Mesothelial cell of epicardium (in vitro differentiated cells): ENCODE measurements at regions not wholly inside any gene's neighbourhood (a gene's known extent, or its start where the extent isn't known, plus 50 kb on each side); places are given as distances from the start of the nearest gene placed in this dataset.
A peak's percentile ranks its signal among the peaks of the same experiment; 100 is the strongest.
"Not testable (repeated sequence)": the region's sequence is repeated elsewhere in the genome, so short reads cannot be mapped to it uniquely, and the experiment has no call there.

Experiments used
- DNase-seq, 2 experiments: peaks; one replicate each; pipeline ENCODE4 v3.0.0; 2021; ENCODE audit warnings: low spot score in 2 of 2; ENCODE audit not compliant: unreplicated experiment in 2 of 2
- H3K27ac Mint-ChIP-seq: 2 replicates; pipeline ENCODE4 v1.8.0; 2021; ENCODE audit warnings: mixed read lengths
- H3K27me3 Mint-ChIP-seq: 2 replicates; pipeline ENCODE4 v1.8.0; 2021; ENCODE audit warnings: low read depth, mixed read lengths
- H3K36me3 Mint-ChIP-seq: 2 replicates; pipeline ENCODE4 v1.8.0; 2021; ENCODE audit warnings: mixed read lengths
- H3K4me1 Mint-ChIP-seq: 2 replicates; pipeline ENCODE4 v1.8.0; 2021; ENCODE audit warnings: mixed read lengths
- H3K4me3 Mint-ChIP-seq: 2 replicates; pipeline ENCODE4 v1.8.0; 2021; ENCODE audit warnings: mild to moderate bottlenecking, moderate library complexity, mixed read lengths
- H3K9me3 Mint-ChIP-seq: 2 replicates; pipeline ENCODE4 v1.8.0; 2021; ENCODE audit warnings: mixed read lengths
- TF ChIP-seq, protein P1 (sequence below): fragments of 200-600 bp; sonication (generic); IDR thresholded peaks from one replicate; pipeline ENCODE4 v1.5.0; 2021; ENCODE audit warnings: antibody characterized with exemption; ENCODE audit not compliant: unreplicated experiment

DNA sequence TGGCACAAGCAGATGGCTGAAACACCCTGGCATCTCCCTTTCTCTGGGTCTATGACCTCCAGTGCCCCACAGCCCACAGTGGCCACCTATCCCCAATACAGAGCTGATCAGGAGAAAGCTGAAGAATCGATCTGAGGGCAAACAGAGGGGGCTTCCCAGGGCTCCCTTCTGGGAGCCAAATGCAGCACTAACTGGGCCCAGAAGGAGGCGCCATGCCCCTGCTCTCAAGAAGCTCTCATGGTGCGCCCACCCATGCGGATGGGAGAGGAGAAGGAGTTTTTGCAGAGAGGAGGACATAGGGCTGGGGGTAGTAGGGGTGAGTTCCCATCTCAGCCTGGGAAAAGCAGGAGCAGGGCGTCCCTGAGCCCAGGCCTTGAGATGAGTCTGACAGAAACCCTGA lies 787.3 kb upstream of the RAB6C start:
- peaks cover 54% of the 10 kb centered on the region for H3K4me1 Mint-ChIP-seq
- peak overlapping the region; percentile 87 for H3K27ac Mint-ChIP-seq
- no peaks in the 10 kb centered on the region for H3K9me3 Mint-ChIP-seq
- no peak overlapping the region for H3K4me3 Mint-ChIP-seq
- H3K36me3 Mint-ChIP-seq = no peaks in the 10 kb centered on the region
- TF ChIP-seq, protein P1, sequence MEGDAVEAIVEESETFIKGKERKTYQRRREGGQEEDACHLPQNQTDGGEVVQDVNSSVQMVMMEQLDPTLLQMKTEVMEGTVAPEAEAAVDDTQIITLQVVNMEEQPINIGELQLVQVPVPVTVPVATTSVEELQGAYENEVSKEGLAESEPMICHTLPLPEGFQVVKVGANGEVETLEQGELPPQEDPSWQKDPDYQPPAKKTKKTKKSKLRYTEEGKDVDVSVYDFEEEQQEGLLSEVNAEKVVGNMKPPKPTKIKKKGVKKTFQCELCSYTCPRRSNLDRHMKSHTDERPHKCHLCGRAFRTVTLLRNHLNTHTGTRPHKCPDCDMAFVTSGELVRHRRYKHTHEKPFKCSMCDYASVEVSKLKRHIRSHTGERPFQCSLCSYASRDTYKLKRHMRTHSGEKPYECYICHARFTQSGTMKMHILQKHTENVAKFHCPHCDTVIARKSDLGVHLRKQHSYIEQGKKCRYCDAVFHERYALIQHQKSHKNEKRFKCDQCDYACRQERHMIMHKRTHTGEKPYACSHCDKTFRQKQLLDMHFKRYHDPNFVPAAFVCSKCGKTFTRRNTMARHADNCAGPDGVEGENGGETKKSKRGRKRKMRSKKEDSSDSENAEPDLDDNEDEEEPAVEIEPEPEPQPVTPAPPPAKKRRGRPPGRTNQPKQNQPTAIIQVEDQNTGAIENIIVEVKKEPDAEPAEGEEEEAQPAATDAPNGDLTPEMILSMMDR = no peak
- H3K27me3 Mint-ChIP-seq = no peaks in the 10 kb centered on the region
- DNase-seq = no peak

DNA sequence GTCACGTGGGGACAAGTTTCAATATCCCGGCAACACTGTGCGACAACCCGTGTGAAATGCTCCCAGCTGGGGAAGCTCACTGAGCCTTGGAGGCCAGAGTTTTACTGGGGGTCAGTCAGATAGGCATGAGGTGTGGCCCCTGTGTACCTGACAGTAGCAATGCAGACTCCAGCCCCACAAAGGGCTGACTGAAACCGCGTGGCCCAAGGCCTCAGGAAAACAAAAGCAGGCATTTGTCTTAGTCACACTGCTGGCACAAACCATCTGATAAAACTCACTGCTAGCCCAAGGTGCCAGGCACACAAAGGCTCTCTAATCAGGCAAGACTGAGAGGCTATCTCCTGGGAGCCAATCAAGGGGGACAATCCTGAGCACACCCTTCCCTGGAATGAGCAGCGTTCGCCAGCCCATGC lies 786.6 kb upstream of the RAB6C start:
- peaks cover 49% of the 10 kb centered on the region for H3K4me1 Mint-ChIP-seq
- TF ChIP-seq, protein P1 = no peak
- no peak for DNase-seq
- peak overlapping the region; percentile 31 for H3K27ac Mint-ChIP-seq
- H3K27me3 Mint-ChIP-seq = no peaks in the 10 kb centered on the region
- no peak overlapping the region for H3K4me3 Mint-ChIP-seq
- H3K36me3 Mint-ChIP-seq = no peaks in the 10 kb centered on the region
- H3K9me3 Mint-ChIP-seq = no peaks in the 10 kb centered on the region

DNA sequence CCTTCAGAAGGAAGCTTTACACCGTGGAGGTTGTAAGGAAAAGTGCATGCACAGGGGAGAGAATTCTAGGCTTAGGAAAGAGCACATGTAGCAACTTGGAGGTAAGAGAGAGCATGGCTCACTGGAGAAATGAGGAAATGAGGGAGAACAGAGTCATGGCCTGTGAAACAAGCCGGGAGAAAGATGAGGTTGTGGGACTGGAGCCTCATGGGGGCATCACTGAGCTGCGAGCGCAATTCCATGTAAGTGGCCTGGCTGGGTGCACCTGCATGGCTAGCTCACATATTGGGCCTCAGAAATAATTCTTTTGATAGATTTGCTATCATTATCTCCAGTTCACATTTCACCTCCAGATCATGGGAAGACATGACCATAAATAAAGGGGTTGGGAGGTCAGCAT lies 785.5 kb upstream of the RAB6C start:
- Mint-ChIP-seq H3K4me1 (peaks cover 50% of the 10 kb centered on the region), H3K9me3 (peaks cover 2% of the 10 kb centered on the region), H3K27ac (peak overlapping the region; percentile 4), H3K36me3 (no peaks in the 10 kb centered on the region), H3K27me3 (no peaks in the 10 kb centered on the region), H3K4me3 (no peak overlapping the region)
- no peak for DNase-seq
- TF ChIP-seq, protein P1 = no peak

DNA sequence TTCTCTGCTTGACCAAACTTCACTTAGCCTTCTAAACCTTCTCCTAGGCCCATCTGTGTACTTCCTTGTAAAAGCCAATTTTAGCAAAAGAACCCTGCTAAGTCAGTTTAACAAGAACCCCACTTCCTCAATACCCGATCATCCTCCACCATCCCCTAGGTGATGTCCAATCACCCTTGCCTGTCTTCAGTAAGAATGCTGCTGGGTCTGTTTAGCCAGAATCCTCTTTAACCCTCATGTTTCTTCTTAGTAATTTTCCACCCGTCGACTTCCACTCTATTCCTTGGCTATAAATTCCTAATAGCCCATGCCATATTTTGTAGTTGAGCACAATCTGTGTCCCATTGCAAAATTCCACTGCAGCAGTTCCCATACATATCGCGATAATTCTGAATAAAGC lies 780.0 kb upstream of the RAB6C start:
- H3K27ac Mint-ChIP-seq = no peak overlapping the region
- TF ChIP-seq, protein P1 = no peak
- H3K36me3 Mint-ChIP-seq = no peaks in the 10 kb centered on the region
- H3K27me3 Mint-ChIP-seq = no peaks in the 10 kb centered on the region
- H3K4me1 Mint-ChIP-seq = peaks cover 17% of the 10 kb centered on the region
- H3K4me3 Mint-ChIP-seq = no peak overlapping the region
- H3K9me3 Mint-ChIP-seq = peaks cover 2% of the 10 kb centered on the region
- no peak for DNase-seq

DNA sequence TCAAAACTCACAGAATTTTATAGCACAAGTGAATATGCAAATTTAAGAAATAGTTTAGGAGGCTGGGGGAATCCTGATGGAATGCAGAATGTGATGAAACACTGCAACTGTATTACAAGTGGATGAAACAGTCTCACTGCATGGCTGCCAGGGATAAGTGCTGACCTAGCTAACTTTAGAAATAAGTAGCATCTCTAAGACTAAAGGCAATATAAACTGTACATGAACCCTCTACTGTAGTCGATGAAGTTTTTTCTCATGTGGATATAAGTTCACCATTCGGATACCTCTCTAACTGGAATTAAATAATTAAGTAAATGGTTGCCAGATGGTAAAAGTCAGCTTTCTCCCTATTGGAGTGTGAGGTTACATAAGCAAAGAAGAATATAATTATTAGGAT lies 777.8 kb upstream of the RAB6C start:
- Mint-ChIP-seq H3K9me3 (peaks cover 2% of the 10 kb centered on the region), H3K4me1 (peaks cover 21% of the 10 kb centered on the region), H3K36me3 (no peaks in the 10 kb centered on the region), H3K27ac (peak overlapping the region; percentile 39), H3K4me3 (no peak overlapping the region), H3K27me3 (no peaks in the 10 kb centered on the region)
- DNase-seq = no peak
- TF ChIP-seq, protein P1 = no peak

DNA sequence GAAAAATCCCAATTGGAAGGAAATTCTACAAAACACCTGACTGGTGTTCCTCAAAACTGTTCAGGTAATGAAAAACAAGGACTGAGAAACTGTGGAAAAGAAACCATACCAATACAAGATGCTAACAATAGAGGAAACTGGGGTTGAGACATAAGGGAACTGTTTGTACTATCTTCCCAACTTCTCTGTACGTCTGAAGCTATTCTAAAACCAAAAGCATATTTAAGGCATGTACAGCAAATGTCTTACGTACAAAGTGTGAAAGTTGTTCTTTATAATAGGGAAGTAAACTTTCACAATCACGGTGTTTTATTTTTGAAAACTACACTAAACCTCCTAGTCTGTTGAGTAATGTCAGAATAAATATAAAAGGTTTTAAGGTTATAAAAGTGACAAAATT lies 776.1 kb upstream of the RAB6C start:
- no peaks in the 10 kb centered on the region for H3K36me3 Mint-ChIP-seq
- H3K4me3 Mint-ChIP-seq = no peak overlapping the region
- H3K9me3 Mint-ChIP-seq = peaks cover 2% of the 10 kb centered on the region

DNA sequence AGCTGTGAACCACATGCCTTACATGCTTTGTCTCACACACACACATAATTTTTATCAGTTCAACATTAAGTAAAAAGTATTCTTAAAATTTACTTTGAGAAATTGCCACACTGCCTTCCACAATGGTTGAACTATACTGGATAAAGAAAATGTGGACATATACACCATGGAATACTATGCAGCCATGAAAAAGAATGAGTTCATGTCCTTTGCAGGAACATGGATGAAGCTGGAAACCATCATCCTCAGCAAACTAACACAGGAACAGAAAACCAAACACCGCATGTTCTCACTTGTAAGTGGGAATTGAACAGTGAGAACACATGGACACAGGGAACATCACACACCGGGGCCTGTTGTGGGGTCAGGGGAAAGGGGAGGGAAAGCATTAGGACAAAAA lies 774.9 kb upstream of the RAB6C start:
- peaks cover 15% of the 10 kb centered on the region for H3K4me1 Mint-ChIP-seq
- H3K36me3 Mint-ChIP-seq, H3K9me3 Mint-ChIP-seq, H3K27ac Mint-ChIP-seq, H3K27me3 Mint-ChIP-seq, DNase-seq, H3K4me3 Mint-ChIP-seq: not testable (repeated sequence)

More for the DNA sequence above, 776.1 kb upstream of the RAB6C start:
- DNase-seq = no peak
- Mint-ChIP-seq H3K27me3 (no peaks in the 10 kb centered on the region), H3K27ac (no peak overlapping the region), H3K4me1 (peaks cover 19% of the 10 kb centered on the region)
- TF ChIP-seq, protein P1 = no peak
